ENCODE measurements at regions not wholly inside any gene's neighbourhood (a gene's known extent, or its start where the extent isn't known, plus 50 kb on each side); places are given as distances from the start of the nearest gene placed in this dataset.

GRCh38 chr1:113223040-113223439, 150.0 kb downstream of the LRIG2 start:
- TF ChIP-seq CTCF (conservative IDR thresholded peaks at IDR 0.05) (no peak), ZFX (IDR thresholded peaks at IDR 0.05) (no peak)
